ENCODE measurements at regions not wholly inside any gene's neighbourhood (a gene's known extent, or its start where the extent isn't known, plus 50 kb on each side); places are given as distances from the start of the nearest gene placed in this dataset.

GRCh38 chr21:17988102-17988437, 168.9 kb upstream of the C21orf91 start:
- intact Hi-C loops (cut with DNase I), result no loop called here

GRCh38 chr21:17987382-17988101, 168.4 kb upstream of the C21orf91 start:
- Histone ChIP-seq H3K9me3 (peaks cover 8% of the 10 kb centered on the region), H3K4me1 (no peaks in the 10 kb centered on the region), H3K36me3 (no peaks in the 10 kb centered on the region), H3K27ac (no peak overlapping the region), H3K27me3 (ENCODE audit: low read depth) (no peaks in the 10 kb centered on the region), H3K4me3 (no peak overlapping the region)
- ATAC-seq (no peak), DNase-seq (no peak)
- TF ChIP-seq, protein P1, sequence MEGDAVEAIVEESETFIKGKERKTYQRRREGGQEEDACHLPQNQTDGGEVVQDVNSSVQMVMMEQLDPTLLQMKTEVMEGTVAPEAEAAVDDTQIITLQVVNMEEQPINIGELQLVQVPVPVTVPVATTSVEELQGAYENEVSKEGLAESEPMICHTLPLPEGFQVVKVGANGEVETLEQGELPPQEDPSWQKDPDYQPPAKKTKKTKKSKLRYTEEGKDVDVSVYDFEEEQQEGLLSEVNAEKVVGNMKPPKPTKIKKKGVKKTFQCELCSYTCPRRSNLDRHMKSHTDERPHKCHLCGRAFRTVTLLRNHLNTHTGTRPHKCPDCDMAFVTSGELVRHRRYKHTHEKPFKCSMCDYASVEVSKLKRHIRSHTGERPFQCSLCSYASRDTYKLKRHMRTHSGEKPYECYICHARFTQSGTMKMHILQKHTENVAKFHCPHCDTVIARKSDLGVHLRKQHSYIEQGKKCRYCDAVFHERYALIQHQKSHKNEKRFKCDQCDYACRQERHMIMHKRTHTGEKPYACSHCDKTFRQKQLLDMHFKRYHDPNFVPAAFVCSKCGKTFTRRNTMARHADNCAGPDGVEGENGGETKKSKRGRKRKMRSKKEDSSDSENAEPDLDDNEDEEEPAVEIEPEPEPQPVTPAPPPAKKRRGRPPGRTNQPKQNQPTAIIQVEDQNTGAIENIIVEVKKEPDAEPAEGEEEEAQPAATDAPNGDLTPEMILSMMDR (IDR thresholded peaks at IDR 0.05), result no peak
- intact Hi-C loops (cut with DNase I), result no loop called here

More at GRCh38 chr21:17988102-17988437, 168.9 kb upstream of the C21orf91 start:
- no peaks in the 10 kb centered on the region for H3K36me3 ChIP-seq
- TF ChIP-seq, protein P1 (IDR thresholded peaks at IDR 0.05), result no peak
- no peak overlapping the region for H3K4me3 ChIP-seq
- H3K4me1 ChIP-seq, result no peaks in the 10 kb centered on the region
- H3K27me3 ChIP-seq (ENCODE audit: low read depth), result no peaks in the 10 kb centered on the region
- DNase-seq (no peak), ATAC-seq (no peak)
- H3K27ac ChIP-seq, result no peak overlapping the region
- H3K9me3 ChIP-seq, result peaks cover 8% of the 10 kb centered on the region

GRCh38 chr21:17981060-17981740, 162.0 kb upstream of the C21orf91 start:
- Histone ChIP-seq H3K27ac (no peak overlapping the region), H3K36me3 (no peaks in the 10 kb centered on the region), H3K9me3 (no peaks in the 10 kb centered on the region), H3K27me3 (ENCODE audit: low read depth) (no peaks in the 10 kb centered on the region), H3K4me3 (no peak overlapping the region), H3K4me1 (no peaks in the 10 kb centered on the region)
- TF ChIP-seq, protein P1 (IDR thresholded peaks at IDR 0.05), result no peak
- no peak for ATAC-seq
- no peak for DNase-seq
- intact Hi-C loops (cut with DNase I), result no loop called here

DNA sequence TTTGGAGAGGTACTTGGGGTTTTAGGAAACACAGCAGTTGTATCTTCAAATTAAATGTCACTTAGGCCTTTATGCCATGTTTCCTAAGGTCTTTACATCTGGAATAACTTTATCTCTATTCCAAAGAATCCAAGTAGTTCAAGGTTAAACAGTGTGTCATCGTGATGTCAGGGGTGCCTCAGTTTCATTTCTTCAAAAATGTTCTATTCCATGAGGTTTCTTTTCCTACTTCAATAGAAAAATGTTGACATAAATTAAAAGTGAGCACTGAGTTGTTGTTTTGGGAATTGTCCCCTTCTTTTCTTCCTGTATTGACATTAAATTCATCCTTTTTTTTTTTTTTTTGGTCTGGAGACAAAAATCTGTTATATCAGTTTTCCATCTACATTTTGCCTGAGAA, 160.6 kb upstream of the C21orf91 start:
- TF ChIP-seq, protein P1 (IDR thresholded peaks at IDR 0.05), result no peak
- Histone ChIP-seq H3K4me3 (no peak overlapping the region), H3K36me3 (no peaks in the 10 kb centered on the region), H3K9me3 (no peaks in the 10 kb centered on the region), H3K27me3 (ENCODE audit: low read depth) (no peaks in the 10 kb centered on the region), H3K27ac (no peak overlapping the region), H3K4me1 (no peaks in the 10 kb centered on the region)
- no peak for DNase-seq
- no peak for ATAC-seq
- intact Hi-C loops (cut with DNase I), result no loop called here

- no peaks in the 10 kb centered on the region for H3K9me3 ChIP-seq
- DNase-seq, result no peak
- ATAC-seq, result no peak
- H3K4me3 ChIP-seq, result no peak overlapping the region
- H3K4me1 ChIP-seq, result no peaks in the 10 kb centered on the region
- no peak overlapping the region for H3K27ac ChIP-seq
- no peaks in the 10 kb centered on the region for H3K27me3 ChIP-seq (ENCODE audit: low read depth)
- TF ChIP-seq, protein P1 (IDR thresholded peaks at IDR 0.05), result no peak
- no peaks in the 10 kb centered on the region for H3K36me3 ChIP-seq
- intact Hi-C loops (cut with DNase I), result no loop called here
Observed at GRCh38 chr21:17978895-17979294, 159.7 kb upstream of the C21orf91 start.
